HK-2 (cell line): ENCODE measurements at regions not wholly inside any gene's neighbourhood (a gene's known extent, or its start where the extent isn't known, plus 50 kb on each side); places are given as distances from the start of the nearest gene placed in this dataset.
"Not testable (repeated sequence)": the region's sequence is repeated elsewhere in the genome, so short reads cannot be mapped to it uniquely, and the experiment has no call there.

Experiments used
- DNase-seq: peaks from one replicate; pipeline ENCODE4 v3.0.0-alpha.2; 2018; ENCODE audit not compliant: unreplicated experiment

- not testable (repeated sequence) for DNase-seq
Measured at GRCh38 chr14:53216955-53217315, 63.8 kb upstream of the DDHD1 start.

- not testable (repeated sequence) for DNase-seq
Measured at GRCh38 chr14:53216478-53216877, 63.4 kb upstream of the DDHD1 start.

- DNase-seq, result no peak
Measured at GRCh38 chr14:53215101-53215500, 62.0 kb upstream of the DDHD1 start.

GRCh38 chr14:53214384-53214783, 61.3 kb upstream of the DDHD1 start:
- DNase-seq, result no peak

GRCh38 chr14:53213761-53214160, 60.6 kb upstream of the DDHD1 start:
- DNase-seq, result no peak

- no peak for DNase-seq
Measured at GRCh38 chr14:53209370-53209769, 56.2 kb upstream of the DDHD1 start.
